ENCODE measurements at regions not wholly inside any gene's neighbourhood (a gene's known extent, or its start where the extent isn't known, plus 50 kb on each side); places are given as distances from the start of the nearest gene placed in this dataset.

GRCh38 chr9:110028271-110028670 lies 179.7 kb downstream of the C9orf152 start:
- ATAC-seq = no peak
- TF ChIP-seq ZNF565 (CRISPR knock-in tag; conservative IDR thresholded peaks at IDR 0.05; ENCODE audit: low read depth) (no peak), ISL1 (CRISPR knock-in tag; IDR thresholded peaks at IDR 0.05) (no peak), GLIS3 (CRISPR knock-in tag; IDR thresholded peaks at IDR 0.05) (no peak), ZC3H10 (CRISPR knock-in tag; IDR thresholded peaks at IDR 0.05) (no peak), ESRRG (CRISPR knock-in tag; IDR thresholded peaks at IDR 0.05) (no peak), CSRNP3 (CRISPR knock-in tag; IDR thresholded peaks at IDR 0.05) (no peak), ZFP30 (CRISPR knock-in tag; IDR thresholded peaks at IDR 0.05) (no peak), ZNF70 (CRISPR knock-in tag; IDR thresholded peaks at IDR 0.05) (no peak), ARNTL (CRISPR knock-in tag; IDR thresholded peaks at IDR 0.05; ENCODE audit: borderline replicate concordance, low read depth) (no peak), OSR1 (CRISPR knock-in tag; IDR thresholded peaks at IDR 0.05) (no peak), ZNF8 (CRISPR knock-in tag; IDR thresholded peaks at IDR 0.05) (no peak), POU6F1 (CRISPR knock-in tag; IDR thresholded peaks at IDR 0.05; ENCODE audit: borderline replicate concordance, low read depth) (no peak), PATZ1 (CRISPR knock-in tag; IDR thresholded peaks at IDR 0.05; ENCODE audit: borderline replicate concordance) (no peak), CREB5 (CRISPR knock-in tag; IDR thresholded peaks at IDR 0.05; ENCODE audit: low read depth) (no peak), CSDC2 (CRISPR knock-in tag; IDR thresholded peaks at IDR 0.05) (no peak), SNAI2 (CRISPR knock-in tag; IDR thresholded peaks at IDR 0.05) (no peak), RARB (CRISPR knock-in tag; IDR thresholded peaks at IDR 0.05) (no peak)

- ATAC-seq = no peak
- TF ChIP-seq OSR1 (CRISPR knock-in tag; IDR thresholded peaks at IDR 0.05) = no peak
- no peak for TF ChIP-seq PATZ1 (CRISPR knock-in tag; IDR thresholded peaks at IDR 0.05; ENCODE audit: borderline replicate concordance)
- no peak for TF ChIP-seq RARB (CRISPR knock-in tag; IDR thresholded peaks at IDR 0.05)
- no peak for TF ChIP-seq ZFP3 (CRISPR knock-in tag; IDR thresholded peaks at IDR 0.05)
- TF ChIP-seq CSDC2 (CRISPR knock-in tag; IDR thresholded peaks at IDR 0.05) = no peak
- no peak for TF ChIP-seq ZFP30 (CRISPR knock-in tag; IDR thresholded peaks at IDR 0.05)
- no peak for TF ChIP-seq ZNF565 (CRISPR knock-in tag; conservative IDR thresholded peaks at IDR 0.05; ENCODE audit: low read depth)
- no peak for TF ChIP-seq ZNF8 (CRISPR knock-in tag; IDR thresholded peaks at IDR 0.05)
- no peak for TF ChIP-seq ZC3H10 (CRISPR knock-in tag; IDR thresholded peaks at IDR 0.05)
Measured at GRCh38 chr9:110028676-110029075, 179.3 kb downstream of the C9orf152 start.

- ATAC-seq = peak; percentile 74
- TF ChIP-seq ZFP3 (CRISPR knock-in tag; IDR thresholded peaks at IDR 0.05) (no peak), ISL1 (CRISPR knock-in tag; IDR thresholded peaks at IDR 0.05) (no peak), RARB (CRISPR knock-in tag; IDR thresholded peaks at IDR 0.05) (no peak), OSR1 (CRISPR knock-in tag; IDR thresholded peaks at IDR 0.05) (no peak), TCF4 (CRISPR knock-in tag; IDR thresholded peaks at IDR 0.05; ENCODE audit: borderline replicate concordance) (no peak), ARNTL (CRISPR knock-in tag; IDR thresholded peaks at IDR 0.05; ENCODE audit: borderline replicate concordance, low read depth) (no peak), CSDC2 (CRISPR knock-in tag; IDR thresholded peaks at IDR 0.05) (no peak), ZNF565 (CRISPR knock-in tag; conservative IDR thresholded peaks at IDR 0.05; ENCODE audit: low read depth) (no peak), ESRRG (CRISPR knock-in tag; IDR thresholded peaks at IDR 0.05) (no peak), POU6F1 (CRISPR knock-in tag; IDR thresholded peaks at IDR 0.05; ENCODE audit: borderline replicate concordance, low read depth) (no peak), GLIS3 (CRISPR knock-in tag; IDR thresholded peaks at IDR 0.05) (no peak), ZC3H10 (CRISPR knock-in tag; IDR thresholded peaks at IDR 0.05) (no peak), ZNF70 (CRISPR knock-in tag; IDR thresholded peaks at IDR 0.05) (no peak), PPARA (CRISPR knock-in tag; IDR thresholded peaks at IDR 0.05; ENCODE audit: borderline replicate concordance) (no peak), CSRNP3 (CRISPR knock-in tag; IDR thresholded peaks at IDR 0.05) (no peak), TSHZ2 (CRISPR knock-in tag; IDR thresholded peaks at IDR 0.05) (no peak)
Measured at GRCh38 chr9:110029429-110029955, 178.5 kb downstream of the C9orf152 start.
